SK-N-SH treated with all-trans-retinoic acid at 6 μM for 48 hours (cell line): ENCODE measurements at regions not wholly inside any gene's neighbourhood (a gene's known extent, or its start where the extent isn't known, plus 50 kb on each side); places are given as distances from the start of the nearest gene placed in this dataset.

Experiments
- ATAC-seq: fragments of 200-7000 bp; cut with Tn5 transposase; 3 replicates; pipeline ENCODE4 v1.9.1; 2020; ENCODE audit warnings: mild to moderate bottlenecking, moderate library complexity
- ARNTL ChIP-seq: fragments of 450-650 bp; formaldehyde crosslinking; IDR thresholded peaks from 2 replicates; pipeline ENCODE4 v1.5.0; 2020; ENCODE audit warnings: low read depth, mild to moderate bottlenecking, moderate library complexity, borderline replicate concordance
- BACH2 ChIP-seq: fragments of 250-450 bp; sonication (Bioruptor Pico); IDR thresholded peaks from 2 replicates; pipeline ENCODE4 v1.9.0; 2021; ENCODE audit warnings: mild to moderate bottlenecking, borderline replicate concordance
- CREB5 ChIP-seq: fragments of 250-450 bp; sonication (Bioruptor Pico); IDR thresholded peaks from 2 replicates; pipeline ENCODE4 v1.5.1; 2020; ENCODE audit warnings: low read depth, mild to moderate bottlenecking, moderate library complexity
- CSDC2 ChIP-seq: fragments of 250-450 bp; sonication (Bioruptor Pico); IDR thresholded peaks from 2 replicates; pipeline ENCODE4 v1.5.0; 2020; ENCODE audit warnings: mild to moderate bottlenecking, moderate library complexity
- ESRRG ChIP-seq: fragments of 250-450 bp; sonication (Bioruptor Pico); IDR thresholded peaks from 2 replicates; pipeline ENCODE4 v1.6.1; 2021; ENCODE audit warnings: mild to moderate bottlenecking
- GLIS3 ChIP-seq: fragments of 250-450 bp; sonication (Bioruptor Pico); IDR thresholded peaks from 2 replicates; pipeline ENCODE4 v1.5.0; 2020; ENCODE audit warnings: mild to moderate bottlenecking, moderate library complexity
- ISL1 ChIP-seq: fragments of 250-450 bp; sonication (Bioruptor Pico); IDR thresholded peaks from 2 replicates; pipeline ENCODE4 v2.1.2; 2022; ENCODE audit warnings: mild to moderate bottlenecking, moderate library complexity
- OSR1 ChIP-seq: fragments of 250-450 bp; sonication (Bioruptor Pico); IDR thresholded peaks from 2 replicates; pipeline ENCODE4 v1.8.0; 2022; ENCODE audit warnings: moderate library complexity, mild to moderate bottlenecking, inconsistent platforms
- PPARA ChIP-seq: fragments of 250-450 bp; sonication (Bioruptor Pico); IDR thresholded peaks from 2 replicates; pipeline ENCODE4 v1.5.0; 2020; ENCODE audit warnings: mild to moderate bottlenecking, borderline replicate concordance
- RARB ChIP-seq: fragments of 250-450 bp; sonication (Bioruptor Pico); IDR thresholded peaks from 2 replicates; pipeline ENCODE4 v1.8.0; 2021; ENCODE audit warnings: mild to moderate bottlenecking, moderate library complexity
- SNAI2 ChIP-seq: fragments of 250-450 bp; sonication (Bioruptor Pico); IDR thresholded peaks from 2 replicates; pipeline ENCODE4 v1.5.0; 2020; ENCODE audit warnings: mild to moderate bottlenecking, moderate library complexity
- TCF4 ChIP-seq: fragments of 250-450 bp; sonication (Bioruptor Pico); IDR thresholded peaks from 2 replicates; pipeline ENCODE4 v1.8.0; 2021; ENCODE audit warnings: mild to moderate bottlenecking, moderate library complexity, borderline replicate concordance
- TOX ChIP-seq: fragments of 250-450 bp; sonication (Bioruptor Pico); IDR thresholded peaks from 2 replicates; pipeline ENCODE4 v1.8.0; 2021; ENCODE audit warnings: mild to moderate bottlenecking, moderate library complexity, borderline replicate concordance
- ZC3H10 ChIP-seq: fragments of 250-450 bp; sonication (Bioruptor Pico); IDR thresholded peaks from 2 replicates; pipeline ENCODE4 v1.5.1; 2021; ENCODE audit warnings: mild to moderate bottlenecking, moderate library complexity
- ZFP3 ChIP-seq: fragments of 250-450 bp; sonication (Bioruptor Pico); IDR thresholded peaks from 2 replicates; pipeline ENCODE4 v1.5.0; 2020; ENCODE audit warnings: mild to moderate bottlenecking, moderate library complexity
- ZNF565 ChIP-seq: fragments of 450-650 bp; formaldehyde crosslinking; conservative IDR thresholded peaks from 2 replicates; pipeline ENCODE4 v1.5.0; 2020; ENCODE audit warnings: low read depth, mild to moderate bottlenecking, moderate library complexity
- ZNF70 ChIP-seq: fragments of 450-650 bp; formaldehyde crosslinking; IDR thresholded peaks from 2 replicates; pipeline ENCODE4 v1.5.0; 2020; ENCODE audit warnings: mild to moderate bottlenecking, moderate library complexity
- ZNF8 ChIP-seq: fragments of 450-650 bp; formaldehyde crosslinking; IDR thresholded peaks from 2 replicates; pipeline ENCODE4 v1.5.0; 2020; ENCODE audit warnings: mild to moderate bottlenecking, moderate library complexity
- TF ChIP-seq, protein P1 (sequence below): fragments of 250-450 bp; sonication (Bioruptor Pico); IDR thresholded peaks from 2 replicates; pipeline ENCODE4 v1.5.1; 2021; ENCODE audit warnings: mild to moderate bottlenecking, moderate library complexity
- TF ChIP-seq, protein P2 (sequence below): fragments of 250-450 bp; sonication (Bioruptor Pico); IDR thresholded peaks from 2 replicates; pipeline ENCODE4 v1.5.0; 2020; ENCODE audit warnings: mild to moderate bottlenecking, moderate library complexity
- TF ChIP-seq, protein P3 (sequence below): fragments of 250-450 bp; sonication (Bioruptor Pico); IDR thresholded peaks from 2 replicates; pipeline ENCODE4 v1.8.0; 2020; ENCODE audit warnings: mild to moderate bottlenecking, moderate library complexity, borderline replicate concordance

DNA sequence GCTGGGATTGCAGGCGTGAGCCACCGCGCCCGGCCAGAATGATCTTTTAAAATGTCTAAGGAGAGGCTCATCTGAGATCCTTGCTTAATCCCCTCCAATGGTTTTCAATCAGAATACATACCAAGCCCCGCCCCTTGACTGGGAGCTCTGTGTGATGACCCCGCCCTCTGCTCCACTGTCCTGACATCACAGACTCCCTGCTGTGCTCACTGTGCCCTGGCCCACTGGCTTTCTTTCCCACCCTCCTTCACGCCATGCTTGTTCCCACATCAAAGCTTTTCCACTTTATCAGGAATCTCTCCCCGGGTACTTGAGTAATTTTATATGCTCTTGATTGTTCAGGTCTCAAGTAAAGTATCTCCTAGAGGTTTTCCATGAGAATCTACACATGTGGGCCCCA lies 762.3 kb upstream of the ID2 start:
- no peak for ATAC-seq
- TF ChIP-seq TCF4 (no peak), SNAI2 (no peak), CREB5 (CRISPR knock-in tag) (no peak), ZNF8 (no peak), ESRRG (CRISPR knock-in tag) (no peak), ZNF565 (CRISPR knock-in tag) (no peak), PPARA (CRISPR knock-in tag) (no peak), TOX (no peak)
- TF ChIP-seq, protein P1, sequence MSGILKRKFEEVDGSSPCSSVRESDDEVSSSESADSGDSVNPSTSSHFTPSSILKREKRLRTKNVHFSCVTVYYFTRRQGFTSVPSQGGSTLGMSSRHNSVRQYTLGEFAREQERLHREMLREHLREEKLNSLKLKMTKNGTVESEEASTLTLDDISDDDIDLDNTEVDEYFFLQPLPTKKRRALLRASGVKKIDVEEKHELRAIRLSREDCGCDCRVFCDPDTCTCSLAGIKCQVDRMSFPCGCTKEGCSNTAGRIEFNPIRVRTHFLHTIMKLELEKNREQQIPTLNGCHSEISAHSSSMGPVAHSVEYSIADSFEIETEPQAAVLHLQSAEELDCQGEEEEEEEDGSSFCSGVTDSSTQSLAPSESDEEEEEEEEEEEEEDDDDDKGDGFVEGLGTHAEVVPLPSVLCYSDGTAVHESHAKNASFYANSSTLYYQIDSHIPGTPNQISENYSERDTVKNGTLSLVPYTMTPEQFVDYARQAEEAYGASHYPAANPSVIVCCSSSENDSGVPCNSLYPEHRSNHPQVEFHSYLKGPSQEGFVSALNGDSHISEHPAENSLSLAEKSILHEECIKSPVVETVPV (CRISPR knock-in tag): no peak
- TF ChIP-seq, protein P2, sequence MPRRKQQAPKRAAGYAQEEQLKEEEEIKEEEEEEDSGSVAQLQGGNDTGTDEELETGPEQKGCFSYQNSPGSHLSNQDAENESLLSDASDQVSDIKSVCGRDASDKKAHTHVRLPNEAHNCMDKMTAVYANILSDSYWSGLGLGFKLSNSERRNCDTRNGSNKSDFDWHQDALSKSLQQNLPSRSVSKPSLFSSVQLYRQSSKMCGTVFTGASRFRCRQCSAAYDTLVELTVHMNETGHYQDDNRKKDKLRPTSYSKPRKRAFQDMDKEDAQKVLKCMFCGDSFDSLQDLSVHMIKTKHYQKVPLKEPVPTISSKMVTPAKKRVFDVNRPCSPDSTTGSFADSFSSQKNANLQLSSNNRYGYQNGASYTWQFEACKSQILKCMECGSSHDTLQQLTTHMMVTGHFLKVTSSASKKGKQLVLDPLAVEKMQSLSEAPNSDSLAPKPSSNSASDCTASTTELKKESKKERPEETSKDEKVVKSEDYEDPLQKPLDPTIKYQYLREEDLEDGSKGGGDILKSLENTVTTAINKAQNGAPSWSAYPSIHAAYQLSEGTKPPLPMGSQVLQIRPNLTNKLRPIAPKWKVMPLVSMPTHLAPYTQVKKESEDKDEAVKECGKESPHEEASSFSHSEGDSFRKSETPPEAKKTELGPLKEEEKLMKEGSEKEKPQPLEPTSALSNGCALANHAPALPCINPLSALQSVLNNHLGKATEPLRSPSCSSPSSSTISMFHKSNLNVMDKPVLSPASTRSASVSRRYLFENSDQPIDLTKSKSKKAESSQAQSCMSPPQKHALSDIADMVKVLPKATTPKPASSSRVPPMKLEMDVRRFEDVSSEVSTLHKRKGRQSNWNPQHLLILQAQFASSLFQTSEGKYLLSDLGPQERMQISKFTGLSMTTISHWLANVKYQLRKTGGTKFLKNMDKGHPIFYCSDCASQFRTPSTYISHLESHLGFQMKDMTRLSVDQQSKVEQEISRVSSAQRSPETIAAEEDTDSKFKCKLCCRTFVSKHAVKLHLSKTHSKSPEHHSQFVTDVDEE: no peak

DNA sequence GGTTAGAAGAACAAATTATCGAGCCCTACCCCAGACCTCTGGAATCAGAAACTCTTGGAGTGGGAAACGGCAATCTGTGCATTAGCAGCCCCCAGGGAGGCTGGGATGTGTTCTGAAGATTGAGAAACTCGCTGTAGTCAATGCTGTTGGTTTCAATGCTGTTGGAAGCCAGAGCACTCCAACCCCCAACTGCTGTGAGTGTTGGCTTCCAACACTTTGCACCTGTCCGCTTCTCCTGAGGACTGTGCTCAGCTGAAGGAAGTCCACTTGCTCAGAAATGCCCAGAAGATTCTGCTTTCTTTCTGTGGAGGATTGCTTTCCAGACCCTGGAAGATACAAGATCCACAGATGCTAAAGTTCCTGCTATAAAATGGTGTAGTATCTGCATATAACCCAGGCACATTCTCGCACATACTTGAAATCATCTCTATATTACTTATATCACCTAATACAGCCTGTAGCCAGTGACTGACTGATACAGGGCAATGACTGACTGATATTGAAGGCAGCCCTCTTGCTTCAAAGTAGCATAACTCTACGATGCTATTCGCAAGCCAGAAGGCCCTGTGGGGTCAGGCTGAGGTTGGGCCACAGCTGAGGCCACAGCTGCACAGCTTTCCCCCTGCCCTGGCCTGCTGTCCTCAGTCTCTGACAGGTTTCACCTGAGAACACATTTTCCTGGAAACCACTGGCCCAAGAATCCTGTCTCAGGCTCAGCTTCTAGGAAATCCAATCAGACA lies 757.7 kb upstream of the ID2 start:
- no peak for ATAC-seq
- TF ChIP-seq GLIS3 (CRISPR knock-in tag) (no peak), TOX (no peak), CSDC2 (CRISPR knock-in tag) (no peak), ISL1 (CRISPR knock-in tag) (no peak), OSR1 (CRISPR knock-in tag) (no peak), ZC3H10 (CRISPR knock-in tag) (no peak), ARNTL (no peak)
- TF ChIP-seq, protein P3, sequence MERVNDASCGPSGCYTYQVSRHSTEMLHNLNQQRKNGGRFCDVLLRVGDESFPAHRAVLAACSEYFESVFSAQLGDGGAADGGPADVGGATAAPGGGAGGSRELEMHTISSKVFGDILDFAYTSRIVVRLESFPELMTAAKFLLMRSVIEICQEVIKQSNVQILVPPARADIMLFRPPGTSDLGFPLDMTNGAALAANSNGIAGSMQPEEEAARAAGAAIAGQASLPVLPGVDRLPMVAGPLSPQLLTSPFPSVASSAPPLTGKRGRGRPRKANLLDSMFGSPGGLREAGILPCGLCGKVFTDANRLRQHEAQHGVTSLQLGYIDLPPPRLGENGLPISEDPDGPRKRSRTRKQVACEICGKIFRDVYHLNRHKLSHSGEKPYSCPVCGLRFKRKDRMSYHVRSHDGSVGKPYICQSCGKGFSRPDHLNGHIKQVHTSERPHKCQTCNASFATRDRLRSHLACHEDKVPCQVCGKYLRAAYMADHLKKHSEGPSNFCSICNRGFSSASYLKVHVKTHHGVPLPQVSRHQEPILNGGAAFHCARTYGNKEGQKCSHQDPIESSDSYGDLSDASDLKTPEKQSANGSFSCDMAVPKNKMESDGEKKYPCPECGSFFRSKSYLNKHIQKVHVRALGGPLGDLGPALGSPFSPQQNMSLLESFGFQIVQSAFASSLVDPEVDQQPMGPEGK (CRISPR knock-in tag): no peak

DNA sequence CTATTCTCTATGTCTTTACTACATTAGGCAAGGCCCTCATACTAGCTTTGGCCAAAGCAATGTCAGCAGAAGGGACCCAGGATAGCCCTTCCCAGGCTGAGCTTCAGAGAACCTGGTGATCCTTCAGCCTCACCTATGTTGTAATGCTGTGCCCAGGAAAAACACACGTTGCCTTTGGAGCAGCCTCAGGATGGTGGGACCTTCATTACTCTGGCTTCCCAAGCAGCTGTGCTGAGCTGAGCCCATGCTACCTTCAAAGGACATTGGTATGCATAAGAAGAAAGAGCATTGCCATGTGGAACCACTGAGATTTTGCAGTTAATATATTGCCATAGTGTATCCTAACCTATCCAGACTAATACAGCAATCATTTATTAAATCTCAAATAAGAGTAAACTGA lies 756.4 kb upstream of the ID2 start:
- ATAC-seq: no peak
- TF ChIP-seq ISL1 (CRISPR knock-in tag): no peak
- TF ChIP-seq ZFP3 (CRISPR knock-in tag): no peak
- no peak for TF ChIP-seq TCF4
- no peak for TF ChIP-seq BACH2
- no peak for TF ChIP-seq ESRRG (CRISPR knock-in tag)
- TF ChIP-seq CSDC2 (CRISPR knock-in tag): no peak
- TF ChIP-seq RARB (CRISPR knock-in tag): no peak
- TF ChIP-seq, protein P3 (CRISPR knock-in tag): no peak
- no peak for TF ChIP-seq GLIS3 (CRISPR knock-in tag)

DNA sequence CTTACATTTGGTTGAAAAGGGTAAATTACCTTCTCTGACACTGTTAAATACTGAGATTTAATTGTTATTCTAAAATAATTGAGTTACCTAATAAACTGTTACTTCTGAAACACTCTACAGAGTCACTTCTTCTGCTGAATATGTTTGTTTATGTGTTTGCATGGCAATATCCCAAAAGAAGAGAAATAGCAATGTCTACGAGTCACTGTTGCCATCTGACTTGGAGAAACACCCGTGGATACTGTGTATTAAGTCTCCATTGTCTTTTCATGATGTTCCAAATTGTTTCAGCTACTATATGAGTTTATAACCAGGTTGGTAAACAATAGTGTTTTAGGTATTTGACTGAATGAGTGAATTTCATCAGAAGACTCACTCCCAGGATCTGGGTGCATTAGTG lies 754.2 kb upstream of the ID2 start:
- no peak; the same call in none of the 3 replicates for ATAC-seq
- no peak for TF ChIP-seq CSDC2 (CRISPR knock-in tag)
- TF ChIP-seq ZC3H10 (CRISPR knock-in tag): no peak
- no peak for TF ChIP-seq ZNF8
- TF ChIP-seq, protein P2: no peak
- TF ChIP-seq RARB (CRISPR knock-in tag): no peak
- TF ChIP-seq ARNTL: no peak
- TF ChIP-seq ZNF565 (CRISPR knock-in tag): no peak
- TF ChIP-seq TOX: no peak
- TF ChIP-seq, protein P3 (CRISPR knock-in tag): no peak
- TF ChIP-seq PPARA (CRISPR knock-in tag): no peak
- no peak for TF ChIP-seq GLIS3 (CRISPR knock-in tag)
- no peak for TF ChIP-seq ZNF70 (CRISPR knock-in tag)
- TF ChIP-seq ISL1 (CRISPR knock-in tag): no peak
